ENCODE measurements at regions not wholly inside any gene's neighbourhood (a gene's known extent, or its start where the extent isn't known, plus 50 kb on each side); places are given as distances from the start of the nearest gene placed in this dataset.

DNA sequence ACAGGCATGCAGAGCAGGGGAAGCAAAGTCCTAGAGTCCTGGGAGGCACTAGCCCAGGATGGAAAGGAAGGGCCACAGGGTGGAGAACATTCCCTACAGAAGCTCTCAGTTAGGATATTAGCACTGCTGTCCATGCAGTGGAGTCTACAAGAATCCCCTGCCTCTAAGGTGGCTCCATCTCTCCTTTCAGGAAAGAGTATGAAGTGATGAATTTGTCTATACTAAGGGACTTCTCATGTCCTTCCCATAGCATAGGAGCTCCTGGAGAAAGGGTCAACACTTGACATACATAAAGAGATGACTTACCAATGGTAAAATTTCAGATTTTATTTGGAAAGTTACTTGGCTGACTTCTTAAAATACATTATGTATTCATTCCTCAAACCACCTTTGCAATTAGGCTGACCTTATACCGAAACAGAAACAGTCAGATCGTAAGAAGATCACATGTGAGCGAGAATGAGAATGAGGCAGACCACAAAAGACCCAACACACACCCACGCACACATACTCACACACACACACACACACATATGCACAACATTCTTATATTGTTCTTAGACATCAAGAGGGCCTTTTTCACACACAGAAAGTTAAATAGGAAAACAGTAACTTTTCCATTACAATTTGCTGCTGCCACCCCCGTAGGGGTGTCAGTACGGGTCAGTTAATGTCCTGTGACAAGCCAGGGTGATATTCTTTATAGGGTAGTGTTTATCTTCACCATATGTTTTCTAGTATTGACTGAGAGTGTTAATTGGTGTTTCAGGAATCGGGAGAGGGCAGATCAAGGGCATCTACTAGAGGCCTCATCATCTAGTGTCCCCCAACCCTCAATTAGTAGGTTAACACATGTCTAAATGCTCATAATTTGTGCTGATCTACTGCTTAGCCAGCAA lies 159.4 kb downstream of the FAXC start:
- H3K4me1 ChIP-seq = no peaks in the 10 kb centered on the region
- TF ChIP-seq, protein P1, sequence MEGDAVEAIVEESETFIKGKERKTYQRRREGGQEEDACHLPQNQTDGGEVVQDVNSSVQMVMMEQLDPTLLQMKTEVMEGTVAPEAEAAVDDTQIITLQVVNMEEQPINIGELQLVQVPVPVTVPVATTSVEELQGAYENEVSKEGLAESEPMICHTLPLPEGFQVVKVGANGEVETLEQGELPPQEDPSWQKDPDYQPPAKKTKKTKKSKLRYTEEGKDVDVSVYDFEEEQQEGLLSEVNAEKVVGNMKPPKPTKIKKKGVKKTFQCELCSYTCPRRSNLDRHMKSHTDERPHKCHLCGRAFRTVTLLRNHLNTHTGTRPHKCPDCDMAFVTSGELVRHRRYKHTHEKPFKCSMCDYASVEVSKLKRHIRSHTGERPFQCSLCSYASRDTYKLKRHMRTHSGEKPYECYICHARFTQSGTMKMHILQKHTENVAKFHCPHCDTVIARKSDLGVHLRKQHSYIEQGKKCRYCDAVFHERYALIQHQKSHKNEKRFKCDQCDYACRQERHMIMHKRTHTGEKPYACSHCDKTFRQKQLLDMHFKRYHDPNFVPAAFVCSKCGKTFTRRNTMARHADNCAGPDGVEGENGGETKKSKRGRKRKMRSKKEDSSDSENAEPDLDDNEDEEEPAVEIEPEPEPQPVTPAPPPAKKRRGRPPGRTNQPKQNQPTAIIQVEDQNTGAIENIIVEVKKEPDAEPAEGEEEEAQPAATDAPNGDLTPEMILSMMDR (IDR thresholded peaks at IDR 0.05) = no peak
- no peak for TF ChIP-seq POLR2A (IDR thresholded peaks at IDR 0.05)
- DNase-seq (no peak), ATAC-seq (no peak)
- intact Hi-C loops (cut with DNase I) = no loop called here
- H3K36me3 ChIP-seq = no peaks in the 10 kb centered on the region
- H3K27ac ChIP-seq = no peak overlapping the region
- WGBS (ENCODE audit: insufficient coverage, low coverage, low lambda C conversion rate, missing lambda C conversion rate) = 46% methylated on average over 7 of the region's 7 CpGs
- H3K4me3 ChIP-seq = no peak overlapping the region
- no peaks in the 10 kb centered on the region for H3K27me3 ChIP-seq
- H3K9me3 ChIP-seq = no peaks in the 10 kb centered on the region

DNA sequence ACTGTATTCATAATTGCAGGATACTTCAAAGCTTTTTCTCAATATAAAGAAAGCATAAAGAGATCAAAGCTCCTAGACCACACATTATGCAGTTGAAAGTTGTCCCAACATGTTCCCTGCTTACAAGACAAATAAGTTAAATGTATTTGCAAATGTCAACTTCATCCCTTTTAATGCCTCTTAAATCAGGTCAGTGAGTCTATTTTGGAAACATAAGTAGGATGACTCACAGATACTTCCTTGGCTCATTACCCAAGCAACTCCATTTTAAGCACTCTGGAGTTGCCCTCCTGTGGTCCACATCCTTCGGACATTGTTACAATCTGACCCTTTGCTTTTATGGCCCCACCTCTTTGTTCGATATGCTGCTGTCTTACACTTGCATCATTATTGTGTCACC lies 162.0 kb downstream of the FAXC start:
- Histone ChIP-seq H3K27me3 (no peaks in the 10 kb centered on the region), H3K36me3 (no peaks in the 10 kb centered on the region), H3K9me3 (no peaks in the 10 kb centered on the region), H3K27ac (no peak overlapping the region), H3K4me3 (no peak overlapping the region), H3K4me1 (no peaks in the 10 kb centered on the region)
- ATAC-seq (no peak), DNase-seq (no peak)
- intact Hi-C loops (cut with DNase I) = no loop called here
- 48% methylated on average over 2 of the region's 2 CpGs for WGBS (ENCODE audit: insufficient coverage, low coverage, low lambda C conversion rate, missing lambda C conversion rate)
- TF ChIP-seq, protein P1 (IDR thresholded peaks at IDR 0.05) = no peak
- TF ChIP-seq POLR2A (IDR thresholded peaks at IDR 0.05) = no peak

DNA sequence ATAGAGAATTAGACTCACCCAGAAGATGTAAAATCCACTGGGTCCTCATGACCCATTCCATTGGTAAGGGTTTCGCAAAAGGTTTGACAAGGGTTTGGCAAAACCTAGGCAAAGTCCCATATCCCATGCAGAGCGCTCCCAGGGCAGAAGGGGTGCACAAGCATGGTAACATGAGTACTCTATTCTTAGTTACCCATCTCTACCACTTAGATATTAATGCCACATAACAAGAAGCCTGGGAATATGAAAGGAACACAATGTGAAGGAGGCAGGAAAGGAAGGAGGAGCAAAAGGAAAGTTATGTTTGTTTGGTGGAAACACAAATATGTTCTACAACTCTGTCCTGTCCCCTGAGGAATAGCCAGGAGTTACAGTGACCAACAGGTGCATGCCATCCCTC lies 163.1 kb downstream of the FAXC start:
- Histone ChIP-seq H3K9me3 (no peaks in the 10 kb centered on the region), H3K4me3 (no peak overlapping the region), H3K4me1 (no peaks in the 10 kb centered on the region), H3K27ac (no peak overlapping the region), H3K27me3 (no peaks in the 10 kb centered on the region), H3K36me3 (no peaks in the 10 kb centered on the region)
- no peak for TF ChIP-seq POLR2A (IDR thresholded peaks at IDR 0.05)
- TF ChIP-seq, protein P1 (IDR thresholded peaks at IDR 0.05) = no peak
- WGBS (ENCODE audit: insufficient coverage, low coverage, low lambda C conversion rate, missing lambda C conversion rate) = 79% methylated on average over 2 of the region's 2 CpGs
- intact Hi-C loops (cut with DNase I) = no loop called here
- DNase-seq = no peak
- no peak for ATAC-seq

DNA sequence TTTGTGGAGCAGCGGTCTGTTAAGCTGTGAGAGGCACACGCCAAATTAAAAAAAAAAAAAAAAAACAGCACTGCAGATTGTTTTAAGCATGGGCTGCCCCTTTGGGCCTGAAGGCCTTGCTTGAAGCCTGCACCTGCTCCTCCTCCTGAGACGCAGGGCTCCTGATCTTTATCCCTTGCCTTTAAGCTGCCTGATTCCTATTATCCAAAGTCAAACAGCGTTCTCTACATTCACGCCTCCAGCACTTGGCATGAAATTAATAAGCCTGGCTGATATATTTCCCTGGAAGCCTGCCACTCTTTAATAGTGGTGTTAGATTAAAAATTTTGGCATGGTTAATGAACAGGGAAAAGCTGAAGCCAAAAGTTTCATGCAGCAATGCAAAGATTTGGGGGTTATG lies 163.9 kb downstream of the FAXC start:
- WGBS (ENCODE audit: insufficient coverage, low coverage, low lambda C conversion rate, missing lambda C conversion rate) = 73% methylated on average over 5 of the region's 5 CpGs
- Histone ChIP-seq H3K36me3 (no peaks in the 10 kb centered on the region), H3K9me3 (no peaks in the 10 kb centered on the region), H3K27ac (no peak overlapping the region), H3K4me3 (no peak overlapping the region), H3K27me3 (no peaks in the 10 kb centered on the region), H3K4me1 (no peaks in the 10 kb centered on the region)
- no peak for TF ChIP-seq POLR2A (IDR thresholded peaks at IDR 0.05)
- TF ChIP-seq, protein P1 (IDR thresholded peaks at IDR 0.05) = no peak
- no peak for DNase-seq
- ATAC-seq = no peak
- intact Hi-C loops (cut with DNase I) = no loop called here
